ENCODE measurements at regions not wholly inside any gene's neighbourhood (a gene's known extent, or its start where the extent isn't known, plus 50 kb on each side); places are given as distances from the start of the nearest gene placed in this dataset.

DNA sequence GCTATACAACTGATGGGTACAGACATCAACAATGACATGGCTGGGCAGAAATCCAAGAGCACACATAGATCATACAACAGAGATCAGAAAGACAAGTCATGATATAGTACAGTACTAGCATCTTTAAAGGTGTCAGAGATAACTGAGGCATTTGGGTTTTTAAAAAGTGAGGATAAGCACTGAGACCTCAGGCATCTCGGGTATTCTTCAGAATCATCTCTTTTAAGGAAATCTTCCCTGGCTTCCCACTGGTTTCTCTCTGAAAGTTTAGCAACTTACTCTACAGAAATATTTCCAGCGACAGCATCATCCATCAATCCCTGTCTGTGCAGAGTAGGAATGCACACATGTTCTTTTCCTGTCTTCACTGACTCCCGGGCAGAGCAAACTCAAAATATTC, 93.2 kb upstream of the PARP11 start:
- H3K27me3 Mint-ChIP-seq (ENCODE audit: insufficient read depth, low read depth, poor library complexity), result peaks cover 8% of the 10 kb centered on the region
- H3K9me3 Mint-ChIP-seq, result no peaks in the 10 kb centered on the region
- no peak overlapping the region for H2AFZ ChIP-seq
- H3K36me3 Mint-ChIP-seq (ENCODE audit: low read depth), result no peaks in the 10 kb centered on the region
- no peak overlapping the region for H3K4me3 Mint-ChIP-seq
- no peak for TF ChIP-seq EZH2 (IDR thresholded peaks at IDR 0.05; ENCODE audit: low read depth, unreplicated experiment)
- no peak for TF ChIP-seq STAT1 (IDR thresholded peaks at IDR 0.05; ENCODE audit: unreplicated experiment)
- TF ChIP-seq, protein P1, sequence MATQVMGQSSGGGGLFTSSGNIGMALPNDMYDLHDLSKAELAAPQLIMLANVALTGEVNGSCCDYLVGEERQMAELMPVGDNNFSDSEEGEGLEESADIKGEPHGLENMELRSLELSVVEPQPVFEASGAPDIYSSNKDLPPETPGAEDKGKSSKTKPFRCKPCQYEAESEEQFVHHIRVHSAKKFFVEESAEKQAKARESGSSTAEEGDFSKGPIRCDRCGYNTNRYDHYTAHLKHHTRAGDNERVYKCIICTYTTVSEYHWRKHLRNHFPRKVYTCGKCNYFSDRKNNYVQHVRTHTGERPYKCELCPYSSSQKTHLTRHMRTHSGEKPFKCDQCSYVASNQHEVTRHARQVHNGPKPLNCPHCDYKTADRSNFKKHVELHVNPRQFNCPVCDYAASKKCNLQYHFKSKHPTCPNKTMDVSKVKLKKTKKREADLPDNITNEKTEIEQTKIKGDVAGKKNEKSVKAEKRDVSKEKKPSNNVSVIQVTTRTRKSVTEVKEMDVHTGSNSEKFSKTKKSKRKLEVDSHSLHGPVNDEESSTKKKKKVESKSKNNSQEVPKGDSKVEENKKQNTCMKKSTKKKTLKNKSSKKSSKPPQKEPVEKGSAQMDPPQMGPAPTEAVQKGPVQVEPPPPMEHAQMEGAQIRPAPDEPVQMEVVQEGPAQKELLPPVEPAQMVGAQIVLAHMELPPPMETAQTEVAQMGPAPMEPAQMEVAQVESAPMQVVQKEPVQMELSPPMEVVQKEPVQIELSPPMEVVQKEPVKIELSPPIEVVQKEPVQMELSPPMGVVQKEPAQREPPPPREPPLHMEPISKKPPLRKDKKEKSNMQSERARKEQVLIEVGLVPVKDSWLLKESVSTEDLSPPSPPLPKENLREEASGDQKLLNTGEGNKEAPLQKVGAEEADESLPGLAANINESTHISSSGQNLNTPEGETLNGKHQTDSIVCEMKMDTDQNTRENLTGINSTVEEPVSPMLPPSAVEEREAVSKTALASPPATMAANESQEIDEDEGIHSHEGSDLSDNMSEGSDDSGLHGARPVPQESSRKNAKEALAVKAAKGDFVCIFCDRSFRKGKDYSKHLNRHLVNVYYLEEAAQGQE (IDR thresholded peaks at IDR 0.05; ENCODE audit: unreplicated experiment), result no peak
- no peak for TF ChIP-seq NANOG (IDR thresholded peaks at IDR 0.05; ENCODE audit: borderline replicate concordance)
- TF ChIP-seq, protein P2, sequence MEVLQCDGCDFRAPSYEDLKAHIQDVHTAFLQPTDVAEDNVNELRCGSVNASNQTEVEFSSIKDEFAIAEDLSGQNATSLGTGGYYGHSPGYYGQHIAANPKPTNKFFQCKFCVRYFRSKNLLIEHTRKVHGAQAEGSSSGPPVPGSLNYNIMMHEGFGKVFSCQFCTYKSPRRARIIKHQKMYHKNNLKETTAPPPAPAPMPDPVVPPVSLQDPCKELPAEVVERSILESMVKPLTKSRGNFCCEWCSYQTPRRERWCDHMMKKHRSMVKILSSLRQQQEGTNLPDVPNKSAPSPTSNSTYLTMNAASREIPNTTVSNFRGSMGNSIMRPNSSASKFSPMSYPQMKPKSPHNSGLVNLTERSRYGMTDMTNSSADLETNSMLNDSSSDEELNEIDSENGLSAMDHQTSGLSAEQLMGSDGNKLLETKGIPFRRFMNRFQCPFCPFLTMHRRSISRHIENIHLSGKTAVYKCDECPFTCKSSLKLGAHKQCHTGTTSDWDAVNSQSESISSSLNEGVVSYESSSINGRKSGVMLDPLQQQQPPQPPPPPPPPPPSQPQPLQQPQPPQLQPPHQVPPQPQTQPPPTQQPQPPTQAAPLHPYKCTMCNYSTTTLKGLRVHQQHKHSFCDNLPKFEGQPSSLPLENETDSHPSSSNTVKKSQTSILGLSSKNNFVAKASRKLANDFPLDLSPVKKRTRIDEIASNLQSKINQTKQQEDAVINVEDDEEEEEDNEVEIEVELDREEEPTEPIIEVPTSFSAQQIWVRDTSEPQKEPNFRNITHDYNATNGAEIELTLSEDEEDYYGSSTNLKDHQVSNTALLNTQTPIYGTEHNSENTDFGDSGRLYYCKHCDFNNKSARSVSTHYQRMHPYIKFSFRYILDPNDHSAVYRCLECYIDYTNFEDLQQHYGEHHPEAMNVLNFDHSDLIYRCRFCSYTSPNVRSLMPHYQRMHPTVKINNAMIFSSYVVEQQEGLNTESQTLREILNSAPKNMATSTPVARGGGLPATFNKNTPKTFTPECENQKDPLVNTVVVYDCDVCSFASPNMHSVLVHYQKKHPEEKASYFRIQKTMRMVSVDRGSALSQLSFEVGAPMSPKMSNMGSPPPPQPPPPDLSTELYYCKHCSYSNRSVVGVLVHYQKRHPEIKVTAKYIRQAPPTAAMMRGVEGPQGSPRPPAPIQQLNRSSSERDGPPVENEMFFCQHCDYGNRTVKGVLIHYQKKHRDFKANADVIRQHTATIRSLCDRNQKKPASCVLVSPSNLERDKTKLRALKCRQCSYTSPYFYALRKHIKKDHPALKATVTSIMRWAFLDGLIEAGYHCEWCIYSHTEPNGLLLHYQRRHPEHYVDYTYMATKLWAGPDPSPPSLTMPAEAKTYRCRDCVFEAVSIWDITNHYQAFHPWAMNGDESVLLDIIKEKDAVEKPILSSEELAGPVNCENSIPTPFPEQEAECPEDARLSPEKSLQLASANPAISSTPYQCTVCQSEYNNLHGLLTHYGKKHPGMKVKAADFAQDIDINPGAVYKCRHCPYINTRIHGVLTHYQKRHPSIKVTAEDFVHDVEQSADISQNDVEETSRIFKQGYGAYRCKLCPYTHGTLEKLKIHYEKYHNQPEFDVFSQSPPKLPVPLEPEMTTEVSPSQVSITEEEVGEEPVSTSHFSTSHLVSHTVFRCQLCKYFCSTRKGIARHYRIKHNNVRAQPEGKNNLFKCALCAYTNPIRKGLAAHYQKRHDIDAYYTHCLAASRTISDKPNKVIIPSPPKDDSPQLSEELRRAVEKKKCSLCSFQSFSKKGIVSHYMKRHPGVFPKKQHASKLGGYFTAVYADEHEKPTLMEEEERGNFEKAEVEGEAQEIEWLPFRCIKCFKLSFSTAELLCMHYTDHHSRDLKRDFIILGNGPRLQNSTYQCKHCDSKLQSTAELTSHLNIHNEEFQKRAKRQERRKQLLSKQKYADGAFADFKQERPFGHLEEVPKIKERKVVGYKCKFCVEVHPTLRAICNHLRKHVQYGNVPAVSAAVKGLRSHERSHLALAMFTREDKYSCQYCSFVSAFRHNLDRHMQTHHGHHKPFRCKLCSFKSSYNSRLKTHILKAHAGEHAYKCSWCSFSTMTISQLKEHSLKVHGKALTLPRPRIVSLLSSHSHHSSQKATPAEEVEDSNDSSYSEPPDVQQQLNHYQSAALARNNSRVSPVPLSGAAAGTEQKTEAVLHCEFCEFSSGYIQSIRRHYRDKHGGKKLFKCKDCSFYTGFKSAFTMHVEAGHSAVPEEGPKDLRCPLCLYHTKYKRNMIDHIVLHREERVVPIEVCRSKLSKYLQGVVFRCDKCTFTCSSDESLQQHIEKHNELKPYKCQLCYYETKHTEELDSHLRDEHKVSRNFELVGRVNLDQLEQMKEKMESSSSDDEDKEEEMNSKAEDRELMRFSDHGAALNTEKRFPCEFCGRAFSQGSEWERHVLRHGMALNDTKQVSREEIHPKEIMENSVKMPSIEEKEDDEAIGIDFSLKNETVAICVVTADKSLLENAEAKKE (CRISPR knock-in tag; IDR thresholded peaks at IDR 0.05), result no peak
- no peak for TF ChIP-seq JUNB (IDR thresholded peaks at IDR 0.05; ENCODE audit: unreplicated experiment)
- no peaks in the 10 kb centered on the region for H4K20me1 ChIP-seq (replicated peaks; ENCODE audit: insufficient read depth)
- ATAC-seq (no peak), DNase-seq (ENCODE audit: low spot score) (no peak)
- H3F3A ChIP-seq (replicated peaks; ENCODE audit: low read depth), result no peaks in the 10 kb centered on the region
- no peaks in the 10 kb centered on the region for H3K27me3 ChIP-seq (ENCODE audit: insufficient read depth)
- H3K36me3 ChIP-seq (ENCODE audit: insufficient read depth), result no peaks in the 10 kb centered on the region
- H3K9me2 ChIP-seq (ENCODE audit: insufficient read depth), result no peaks in the 10 kb centered on the region
- H3K4me1 Mint-ChIP-seq, result peaks cover 12% of the 10 kb centered on the region
- H3K27ac ChIP-seq (ENCODE audit: low read depth), result no peak overlapping the region
- no peak overlapping the region for H3K4me3 ChIP-seq
- no peak overlapping the region for H3K27ac Mint-ChIP-seq
- H3K4me2 ChIP-seq, result no peak overlapping the region
- H3K79me2 ChIP-seq (replicated peaks; ENCODE audit: insufficient read depth), result no peaks in the 10 kb centered on the region
- 0 out of 2 replicates have a peak, but pooled peaks cover 3% of the 10 kb centered on the region for H3K4me1 ChIP-seq (ENCODE audit: insufficient read depth)

All from GM23338 (cell line).